ENCODE measurements at regions not wholly inside any gene's neighbourhood (a gene's known extent, or its start where the extent isn't known, plus 50 kb on each side); places are given as distances from the start of the nearest gene placed in this dataset.

- H2AFZ ChIP-seq (ENCODE audit: low read length) = no peak overlapping the region
- no peaks in the 10 kb centered on the region for H3K79me2 ChIP-seq (ENCODE audit: control insufficient read depth, insufficient read depth, low read length)
- no peaks in the 10 kb centered on the region for H3K36me3 ChIP-seq (ENCODE audit: control insufficient read depth, insufficient read depth, low read length)
- no peaks in the 10 kb centered on the region for H3K4me1 ChIP-seq (ENCODE audit: control insufficient read depth, extremely low read depth, insufficient read depth, low read length)
- H4K20me1 ChIP-seq (ENCODE audit: control insufficient read depth, extremely low read depth, insufficient read depth, low read length) = no peaks in the 10 kb centered on the region
- H3K9ac ChIP-seq (ENCODE audit: insufficient read depth, low read length) = no peak overlapping the region
- H3K4me3 ChIP-seq (replicated peaks in 1 of 4; ENCODE audit: control extremely low read depth in 1 of 4, insufficient read depth in 1 of 4, low read depth in 3 of 4, low read length in 4 of 4) = no peak overlapping the region
- no peak overlapping the region for H3K4me2 ChIP-seq (ENCODE audit: extremely low read depth, insufficient read depth, low read length)
- no peaks in the 10 kb centered on the region for H3K27me3 ChIP-seq (ENCODE audit: control insufficient read depth, insufficient read depth, low read length)
- no peak for TF ChIP-seq CTCF (conservative IDR thresholded peaks at IDR 0.05 in 1 of 2, IDR thresholded peaks at IDR 0.05 in 1 of 2; ENCODE audit: low read depth in 1 of 2, low read length in 2 of 2)
- TF ChIP-seq EZH2 (IDR thresholded peaks at IDR 0.05; ENCODE audit: low read length, missing control alignments) = no peak
- H3K27ac ChIP-seq (ENCODE audit: insufficient read depth, low read length) = no peak overlapping the region
- no peaks in the 10 kb centered on the region for H3K9me3 ChIP-seq (ENCODE audit: control insufficient read depth, insufficient read depth, low read depth, low read length)
- no peak for DNase-seq (ENCODE audit: low read depth in 2 of 2)
These were observed 81.6 kb upstream of the DKK2 start for GRCh38 chr4:107117726-107118125.

GRCh38 chr4:107115185-107115847 lies 79.2 kb upstream of the DKK2 start:
- Histone ChIP-seq H3K27ac (ENCODE audit: insufficient read depth, low read length) (no peak overlapping the region), H3K9me3 (ENCODE audit: control insufficient read depth, insufficient read depth, low read depth, low read length) (no peaks in the 10 kb centered on the region), H4K20me1 (ENCODE audit: control insufficient read depth, extremely low read depth, insufficient read depth, low read length) (no peaks in the 10 kb centered on the region), H3K79me2 (ENCODE audit: control insufficient read depth, insufficient read depth, low read length) (no peaks in the 10 kb centered on the region), H3K4me1 (ENCODE audit: control insufficient read depth, extremely low read depth, insufficient read depth, low read length) (no peaks in the 10 kb centered on the region), H3K36me3 (ENCODE audit: control insufficient read depth, insufficient read depth, low read length) (no peaks in the 10 kb centered on the region), H3K27me3 (ENCODE audit: control insufficient read depth, insufficient read depth, low read length) (no peaks in the 10 kb centered on the region), H3K4me3 (replicated peaks in 1 of 4; ENCODE audit: control extremely low read depth in 1 of 4, insufficient read depth in 1 of 4, low read depth in 3 of 4, low read length in 4 of 4) (no peak overlapping the region), H3K9ac (ENCODE audit: insufficient read depth, low read length) (no peak overlapping the region), H2AFZ (ENCODE audit: low read length) (no peak overlapping the region), H3K4me2 (ENCODE audit: extremely low read depth, insufficient read depth, low read length) (no peak overlapping the region)
- TF ChIP-seq CTCF (conservative IDR thresholded peaks at IDR 0.05 in 1 of 2, IDR thresholded peaks at IDR 0.05 in 1 of 2; ENCODE audit: low read depth in 1 of 2, low read length in 2 of 2) (no peak), EZH2 (IDR thresholded peaks at IDR 0.05; ENCODE audit: low read length, missing control alignments) (no peak)
- DNase-seq (ENCODE audit: low read depth in 2 of 2) = peak; percentile 67 to 68

- Histone ChIP-seq H3K36me3 (ENCODE audit: control insufficient read depth, insufficient read depth, low read length) (no peaks in the 10 kb centered on the region), H3K27ac (ENCODE audit: insufficient read depth, low read length) (no peak overlapping the region), H3K79me2 (ENCODE audit: control insufficient read depth, insufficient read depth, low read length) (no peaks in the 10 kb centered on the region), H3K4me3 (replicated peaks in 1 of 4; ENCODE audit: control extremely low read depth in 1 of 4, insufficient read depth in 1 of 4, low read depth in 3 of 4, low read length in 4 of 4) (no peak overlapping the region), H3K4me1 (ENCODE audit: control insufficient read depth, extremely low read depth, insufficient read depth, low read length) (no peaks in the 10 kb centered on the region), H4K20me1 (ENCODE audit: control insufficient read depth, extremely low read depth, insufficient read depth, low read length) (no peaks in the 10 kb centered on the region), H3K4me2 (ENCODE audit: extremely low read depth, insufficient read depth, low read length) (no peak overlapping the region), H3K9ac (ENCODE audit: insufficient read depth, low read length) (no peak overlapping the region), H3K27me3 (ENCODE audit: control insufficient read depth, insufficient read depth, low read length) (no peaks in the 10 kb centered on the region), H3K9me3 (ENCODE audit: control insufficient read depth, insufficient read depth, low read depth, low read length) (no peaks in the 10 kb centered on the region), H2AFZ (ENCODE audit: low read length) (no peak overlapping the region)
- TF ChIP-seq CTCF (conservative IDR thresholded peaks at IDR 0.05 in 1 of 2, IDR thresholded peaks at IDR 0.05 in 1 of 2; ENCODE audit: low read depth in 1 of 2, low read length in 2 of 2) (no peak), EZH2 (IDR thresholded peaks at IDR 0.05; ENCODE audit: low read length, missing control alignments) (no peak)
- DNase-seq (ENCODE audit: low read depth in 2 of 2) = no peak
These were observed 77.9 kb upstream of the DKK2 start for GRCh38 chr4:107114059-107114458.
